OCI-LY1 (cell line): ENCODE measurements at regions not wholly inside any gene's neighbourhood (a gene's known extent, or its start where the extent isn't known, plus 50 kb on each side); places are given as distances from the start of the nearest gene placed in this dataset.

ENCODE experiments used
- H2AFZ ChIP-seq: fragments of 200-600 bp; sonication (generic), shearing (Covaris generic); 2 replicates; pipeline ENCODE4 v1.6.0; 2014; ENCODE audit warnings: antibody characterized with exemption, mild to moderate bottlenecking, low read length
- H3F3A ChIP-seq: fragments of 200-600 bp; sonication (generic), shearing (Covaris generic); 2 replicates; pipeline ENCODE4 v1.6.0; 2014; ENCODE audit warnings: mild to moderate bottlenecking, antibody characterized with exemption, low read length, moderate library complexity; ENCODE audit not compliant: insufficient read depth
- H3K27ac ChIP-seq: fragments of 200-600 bp; sonication (generic); 2 replicates; pipeline ENCODE4 v1.5.1; 2014; ENCODE audit warnings: low read length, mixed run types, mild to moderate bottlenecking, low read depth; ENCODE audit not compliant: poor library complexity, severe bottlenecking
- H3K27me3 ChIP-seq: fragments of 200-600 bp; sonication (generic); 2 replicates; pipeline ENCODE4 v1.6.0; 2014; ENCODE audit warnings: antibody characterized with exemption, mild to moderate bottlenecking, low read length, moderate library complexity; ENCODE audit not compliant: insufficient read depth
- H3K36me3 ChIP-seq: fragments of 200-600 bp; sonication (generic); 2 replicates; pipeline ENCODE4 v1.6.1; 2014; ENCODE audit warnings: mild to moderate bottlenecking, antibody characterized with exemption, low read length, moderate library complexity, mixed read lengths; ENCODE audit not compliant: insufficient read depth
- H3K4me1 ChIP-seq: fragments of 200-600 bp; sonication (generic); 2 replicates; pipeline ENCODE4 v1.5.1; 2014; ENCODE audit warnings: mild to moderate bottlenecking, low read length, moderate library complexity; ENCODE audit not compliant: insufficient read depth, severe bottlenecking
- H3K4me2 ChIP-seq: fragments of 200-600 bp; sonication (generic), shearing (Covaris generic); 2 replicates; pipeline ENCODE4 v1.6.1; 2014; ENCODE audit warnings: low read length
- H3K4me3 ChIP-seq: fragments of 200-600 bp; sonication (generic); 2 replicates; pipeline ENCODE4 v1.5.1; 2014; ENCODE audit warnings: low read length, low read depth, mild to moderate bottlenecking, mixed read lengths; ENCODE audit not compliant: poor library complexity, severe bottlenecking
- H3K79me2 ChIP-seq: fragments of 200-600 bp; shearing (Covaris generic); 2 replicates; pipeline ENCODE4 v1.6.1; 2016; ENCODE audit warnings: mixed run types, low read length, mixed read lengths; ENCODE audit not compliant: insufficient read depth
- H3K9ac ChIP-seq: fragments of 200-600 bp; sonication (generic), shearing (Covaris generic); 2 replicates; pipeline ENCODE4 v1.6.1; 2014; ENCODE audit warnings: mild to moderate bottlenecking, low read length, mixed read lengths
- H3K9me2 ChIP-seq: fragments of 200-600 bp; sonication (generic), shearing (Covaris generic); 2 replicates; pipeline ENCODE4 v1.6.1; 2014; ENCODE audit warnings: low read depth, mild to moderate bottlenecking, low read length, mixed read lengths
- H3K9me3 ChIP-seq: fragments of 200-600 bp; shearing (Covaris generic); 2 replicates; pipeline ENCODE4 v1.6.1; 2014; ENCODE audit warnings: low read length, mixed read lengths
- H4K20me1 ChIP-seq: fragments of 200-600 bp; sonication (generic), shearing (Covaris generic); 2 replicates; pipeline ENCODE4 v1.6.0; 2016; ENCODE audit warnings: mild to moderate bottlenecking, low read length; ENCODE audit not compliant: insufficient read depth
- EZH2 ChIP-seq: fragments of 200-600 bp; sonication (generic), shearing (Covaris generic); IDR thresholded peaks from 2 replicates; pipeline ENCODE4 v1.8.0; 2017; ENCODE audit warnings: borderline replicate concordance, mixed run types, mild to moderate bottlenecking, antibody characterized with exemption, low read length, moderate library complexity, mixed read lengths
- TF ChIP-seq, protein P1 (sequence below): fragments of 200-600 bp; sonication (generic), shearing (Covaris generic); IDR thresholded peaks from 2 replicates; pipeline ENCODE4 v1.5.1; 2017; ENCODE audit warnings: mild to moderate bottlenecking, antibody characterized with exemption, low read length, moderate library complexity, mixed read lengths

- H4K20me1 ChIP-seq, result no peaks in the 10 kb centered on the region
- H3K79me2 ChIP-seq, result no peaks in the 10 kb centered on the region
- H3K36me3 ChIP-seq, result no peaks in the 10 kb centered on the region
- no peaks in the 10 kb centered on the region for H3K27me3 ChIP-seq
- H3K9ac ChIP-seq, result no peak overlapping the region
- H3K9me3 ChIP-seq, result no peaks in the 10 kb centered on the region
- H3K4me2 ChIP-seq, result no peak overlapping the region
- H3K4me1 ChIP-seq, result no peaks in the 10 kb centered on the region
- TF ChIP-seq, protein P1, sequence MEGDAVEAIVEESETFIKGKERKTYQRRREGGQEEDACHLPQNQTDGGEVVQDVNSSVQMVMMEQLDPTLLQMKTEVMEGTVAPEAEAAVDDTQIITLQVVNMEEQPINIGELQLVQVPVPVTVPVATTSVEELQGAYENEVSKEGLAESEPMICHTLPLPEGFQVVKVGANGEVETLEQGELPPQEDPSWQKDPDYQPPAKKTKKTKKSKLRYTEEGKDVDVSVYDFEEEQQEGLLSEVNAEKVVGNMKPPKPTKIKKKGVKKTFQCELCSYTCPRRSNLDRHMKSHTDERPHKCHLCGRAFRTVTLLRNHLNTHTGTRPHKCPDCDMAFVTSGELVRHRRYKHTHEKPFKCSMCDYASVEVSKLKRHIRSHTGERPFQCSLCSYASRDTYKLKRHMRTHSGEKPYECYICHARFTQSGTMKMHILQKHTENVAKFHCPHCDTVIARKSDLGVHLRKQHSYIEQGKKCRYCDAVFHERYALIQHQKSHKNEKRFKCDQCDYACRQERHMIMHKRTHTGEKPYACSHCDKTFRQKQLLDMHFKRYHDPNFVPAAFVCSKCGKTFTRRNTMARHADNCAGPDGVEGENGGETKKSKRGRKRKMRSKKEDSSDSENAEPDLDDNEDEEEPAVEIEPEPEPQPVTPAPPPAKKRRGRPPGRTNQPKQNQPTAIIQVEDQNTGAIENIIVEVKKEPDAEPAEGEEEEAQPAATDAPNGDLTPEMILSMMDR, result no peak
- TF ChIP-seq EZH2, result no peak
- no peak overlapping the region for H2AFZ ChIP-seq
- no peaks in the 10 kb centered on the region for H3F3A ChIP-seq
- H3K4me3 ChIP-seq, result no peak overlapping the region
- no peaks in the 10 kb centered on the region for H3K9me2 ChIP-seq
- no peak overlapping the region for H3K27ac ChIP-seq
Observed at GRCh38 chr2:6618201-6618600, 247.5 kb downstream of the CMPK2 start.

DNA sequence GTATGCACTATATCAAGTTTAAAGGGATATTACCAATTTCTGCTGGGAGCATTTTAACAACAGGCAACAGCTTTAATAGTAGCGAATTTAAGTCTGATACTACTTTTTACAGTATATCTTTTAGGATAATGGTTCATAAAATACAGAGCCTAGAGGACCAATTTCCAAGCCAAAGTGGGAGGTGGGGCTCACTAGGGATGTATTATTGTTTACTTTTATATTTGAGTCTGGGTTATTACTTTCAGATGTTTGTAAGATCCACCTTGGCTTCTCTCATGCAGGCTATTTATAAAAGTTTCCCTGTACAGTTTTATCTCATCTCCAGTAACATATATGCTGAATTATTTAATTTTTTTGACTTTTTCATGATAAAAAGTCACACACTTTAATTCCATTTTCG is 242.0 kb downstream of the CMPK2 start:
- Histone ChIP-seq H3F3A (no peaks in the 10 kb centered on the region), H3K4me2 (no peak overlapping the region), H3K9me2 (no peaks in the 10 kb centered on the region), H3K9me3 (no peaks in the 10 kb centered on the region), H3K9ac (no peak overlapping the region), H3K79me2 (no peaks in the 10 kb centered on the region), H2AFZ (no peak overlapping the region), H3K27ac (no peak overlapping the region), H4K20me1 (no peaks in the 10 kb centered on the region), H3K27me3 (no peaks in the 10 kb centered on the region), H3K4me3 (no peak overlapping the region), H3K36me3 (no peaks in the 10 kb centered on the region), H3K4me1 (no peaks in the 10 kb centered on the region)
- TF ChIP-seq EZH2, result no peak
- TF ChIP-seq, protein P1, result no peak

DNA sequence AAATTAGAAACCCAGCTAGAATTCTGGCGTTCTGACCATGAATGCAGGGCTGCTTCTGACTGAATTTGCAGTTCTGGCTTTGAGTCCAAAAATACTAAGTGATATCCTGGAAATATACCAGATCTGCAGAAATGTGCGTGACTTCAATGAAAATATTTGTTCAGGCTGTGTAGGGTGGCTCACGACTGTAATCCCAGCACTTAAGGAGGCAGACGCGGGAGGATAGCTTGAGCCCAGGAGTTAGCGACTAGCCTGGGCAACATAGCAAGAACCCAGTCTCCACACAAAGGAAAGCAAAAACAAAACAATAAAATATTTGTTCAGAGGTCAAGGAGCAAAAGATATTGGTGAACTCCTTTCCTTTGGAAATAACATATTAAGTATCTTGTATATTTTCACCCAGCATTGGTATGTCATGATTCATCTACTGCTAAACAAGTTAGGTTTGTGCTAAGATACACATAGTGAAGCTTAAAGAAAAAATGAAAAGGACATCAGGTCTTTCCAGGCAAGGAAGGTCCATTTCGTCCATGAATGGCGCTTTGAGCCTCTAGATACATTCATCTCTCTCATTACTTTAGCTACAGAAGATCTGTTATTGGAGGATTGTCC is 239.2 kb downstream of the CMPK2 start:
- Histone ChIP-seq H4K20me1 (no peaks in the 10 kb centered on the region), H3K9ac (no peak overlapping the region), H3K27me3 (no peaks in the 10 kb centered on the region), H3K4me3 (no peak overlapping the region), H3F3A (no peaks in the 10 kb centered on the region), H3K4me1 (no peaks in the 10 kb centered on the region), H3K4me2 (no peak overlapping the region), H3K9me2 (no peaks in the 10 kb centered on the region), H3K9me3 (no peaks in the 10 kb centered on the region), H3K36me3 (no peaks in the 10 kb centered on the region), H3K79me2 (no peaks in the 10 kb centered on the region), H3K27ac (no peak overlapping the region), H2AFZ (no peak overlapping the region)
- no peak for TF ChIP-seq EZH2
- TF ChIP-seq, protein P1, result no peak
